GM23248 (cell line): ENCODE measurements at regions not wholly inside any gene's neighbourhood (a gene's known extent, or its start where the extent isn't known, plus 50 kb on each side); places are given as distances from the start of the nearest gene placed in this dataset.

Experiments
- EZH2 ChIP-seq: fragments of 200-600 bp; sonication (generic); IDR thresholded peaks from 2 replicates; pipeline ENCODE4 v1.6.1; 2018; ENCODE audit warnings: antibody characterized with exemption, mild to moderate bottlenecking; ENCODE audit not compliant: insufficient read depth, poor library complexity, severe bottlenecking
- EZH2phosphoT487 ChIP-seq: fragments of 200-600 bp; sonication (generic); IDR thresholded peaks from 2 replicates; pipeline ENCODE4 v1.6.1; 2018; ENCODE audit warnings: antibody characterized with exemption, moderate library complexity, mild to moderate bottlenecking, low read depth; ENCODE audit not compliant: insufficient read depth

GRCh38 chr5:142475102-142475513 lies 150.3 kb upstream of the SPRY4 start:
- TF ChIP-seq EZH2phosphoT487, result no peak
- no peak for TF ChIP-seq EZH2
